IPS-18c (cell line): ENCODE measurements at regions not wholly inside any gene's neighbourhood (a gene's known extent, or its start where the extent isn't known, plus 50 kb on each side); places are given as distances from the start of the nearest gene placed in this dataset.
"Not testable (repeated sequence)": the region's sequence is repeated elsewhere in the genome, so short reads cannot be mapped to it uniquely, and the experiment has no call there.

Experiments used
- H3K4me3 ChIP-seq: 2 replicates; pipeline ENCODE4 v1.7.0; 2013; ENCODE audit warnings: low read depth, mild to moderate bottlenecking, low read length, moderate library complexity; ENCODE audit not compliant: insufficient read depth
- H3K9me3 ChIP-seq: one replicate; pipeline ENCODE4 v1.6.1; 2013; ENCODE audit warnings: mild to moderate bottlenecking, low read length, moderate library complexity; ENCODE audit not compliant: control insufficient read depth, insufficient read depth

- Histone ChIP-seq H3K9me3 (no peaks in the 10 kb centered on the region), H3K4me3 (no peak overlapping the region)
Observed at GRCh38 chr2:160790738-160791137, 297.1 kb upstream of the RBMS1 start.

GRCh38 chr2:160791884-160792283 lies 298.3 kb upstream of the RBMS1 start:
- H3K4me3 ChIP-seq = no peak overlapping the region
- H3K9me3 ChIP-seq = peaks cover 4% of the 10 kb centered on the region

- H3K9me3 ChIP-seq = peaks cover 7% of the 10 kb centered on the region
- H3K4me3 ChIP-seq = no peak overlapping the region
Observed at GRCh38 chr2:160792837-160793236, 299.2 kb upstream of the RBMS1 start.

GRCh38 chr2:160794926-160795325 lies 301.3 kb upstream of the RBMS1 start:
- H3K4me3 ChIP-seq = no peak overlapping the region
- peaks cover 7% of the 10 kb centered on the region for H3K9me3 ChIP-seq

GRCh38 chr2:160803881-160804280 lies 310.3 kb upstream of the RBMS1 start:
- Histone ChIP-seq H3K4me3 (no peak overlapping the region), H3K9me3 (peaks cover 5% of the 10 kb centered on the region)

- H3K9me3 ChIP-seq = peaks cover 5% of the 10 kb centered on the region
- H3K4me3 ChIP-seq = no peak overlapping the region
Observed at GRCh38 chr2:160810406-160810805, 316.8 kb upstream of the RBMS1 start.

- H3K4me3 ChIP-seq = no peak overlapping the region
- no peaks in the 10 kb centered on the region for H3K9me3 ChIP-seq
Observed at GRCh38 chr2:160812830-160813505, 319.4 kb upstream of the RBMS1 start.

- Histone ChIP-seq H3K9me3 (no peaks in the 10 kb centered on the region), H3K4me3 (no peak overlapping the region)
Observed at GRCh38 chr2:160813506-160813858, 319.9 kb upstream of the RBMS1 start.

GRCh38 chr2:160816916-160817499 lies 323.4 kb upstream of the RBMS1 start:
- no peaks in the 10 kb centered on the region for H3K9me3 ChIP-seq
- no peak overlapping the region for H3K4me3 ChIP-seq

- Histone ChIP-seq H3K9me3 (no peaks in the 10 kb centered on the region), H3K4me3 (no peak overlapping the region)
Observed at GRCh38 chr2:160820691-160821090, 327.1 kb upstream of the RBMS1 start.

GRCh38 chr2:160822006-160822405 lies 328.4 kb upstream of the RBMS1 start:
- no peak overlapping the region for H3K4me3 ChIP-seq
- H3K9me3 ChIP-seq = no peaks in the 10 kb centered on the region

- no peaks in the 10 kb centered on the region for H3K9me3 ChIP-seq
- H3K4me3 ChIP-seq = no peak overlapping the region
Observed at GRCh38 chr2:160825433-160825832, 331.8 kb upstream of the RBMS1 start.

- Histone ChIP-seq H3K4me3 (no peak overlapping the region), H3K9me3 (no peaks in the 10 kb centered on the region)
Observed at GRCh38 chr2:160826496-160826895, 332.9 kb upstream of the RBMS1 start.

GRCh38 chr2:160828076-160828475 lies 332.2 kb upstream of the TANK start:
- Histone ChIP-seq H3K9me3 (no peaks in the 10 kb centered on the region), H3K4me3 (no peak overlapping the region)

- not testable (repeated sequence) for H3K9me3 ChIP-seq, H3K4me3 ChIP-seq
Observed at GRCh38 chr2:160832381-160832780, 327.8 kb upstream of the TANK start.

- no peak overlapping the region for H3K4me3 ChIP-seq
- no peaks in the 10 kb centered on the region for H3K9me3 ChIP-seq
Observed at GRCh38 chr2:160835166-160835565, 325.1 kb upstream of the TANK start.

GRCh38 chr2:160836755-160837154 lies 323.5 kb upstream of the TANK start:
- no peaks in the 10 kb centered on the region for H3K9me3 ChIP-seq
- no peak overlapping the region for H3K4me3 ChIP-seq

- Histone ChIP-seq H3K4me3 (no peak overlapping the region), H3K9me3 (no peaks in the 10 kb centered on the region)
Observed at GRCh38 chr2:160837416-160837815, 322.8 kb upstream of the TANK start.

GRCh38 chr2:160838147-160838546 lies 322.1 kb upstream of the TANK start:
- Histone ChIP-seq H3K9me3 (no peaks in the 10 kb centered on the region), H3K4me3 (no peak overlapping the region)
